ENCODE measurements at regions not wholly inside any gene's neighbourhood (a gene's known extent, or its start where the extent isn't known, plus 50 kb on each side); places are given as distances from the start of the nearest gene placed in this dataset.

GRCh38 chr7:46478046-46478445, 557.0 kb upstream of the IGFBP3 start:
- intact Hi-C loops (cut with DNase I), result no loop called here
- H3K36me3 ChIP-seq, result no peaks in the 10 kb centered on the region
- no peaks in the 10 kb centered on the region for H3K9me3 ChIP-seq
- H3K4me1 ChIP-seq (replicated peaks), result no peaks in the 10 kb centered on the region
- TF ChIP-seq POLR2A (IDR thresholded peaks at IDR 0.05) (no peak), CTCF (IDR thresholded peaks at IDR 0.05) (no peak), POLR2AphosphoS5 (IDR thresholded peaks at IDR 0.05) (no peak)
- 100% methylated on average over 1 of the region's 1 CpG for WGBS
- DNase-seq (ENCODE audit: low spot score), result no peak
- no peak overlapping the region for H3K27ac ChIP-seq
- no peak overlapping the region for H3K4me3 ChIP-seq
- H3K27me3 ChIP-seq (replicated peaks; ENCODE audit: insufficient read depth), result no peaks in the 10 kb centered on the region

- intact Hi-C loops (cut with DNase I), result no loop called here
- WGBS, result 79% methylated on average over 6 of the region's 6 CpGs
- Histone ChIP-seq H3K9me3 (no peaks in the 10 kb centered on the region), H3K36me3 (no peaks in the 10 kb centered on the region), H3K4me3 (no peak overlapping the region), H3K27ac (no peak overlapping the region), H3K27me3 (replicated peaks; ENCODE audit: insufficient read depth) (no peaks in the 10 kb centered on the region), H3K4me1 (replicated peaks) (no peaks in the 10 kb centered on the region)
- no peak for DNase-seq (ENCODE audit: low spot score)
- TF ChIP-seq CTCF (IDR thresholded peaks at IDR 0.05) (no peak), POLR2AphosphoS5 (IDR thresholded peaks at IDR 0.05) (no peak), POLR2A (IDR thresholded peaks at IDR 0.05) (no peak)
These were observed 547.8 kb upstream of the IGFBP3 start for GRCh38 chr7:46468753-46469356.

GRCh38 chr7:46463170-46463569, 542.1 kb upstream of the IGFBP3 start:
- DNase-seq (ENCODE audit: low spot score), result no peak
- TF ChIP-seq POLR2A (IDR thresholded peaks at IDR 0.05), result no peak
- no peak for TF ChIP-seq POLR2AphosphoS5 (IDR thresholded peaks at IDR 0.05)
- no peak for TF ChIP-seq CTCF (IDR thresholded peaks at IDR 0.05)
- Histone ChIP-seq H3K36me3 (no peaks in the 10 kb centered on the region), H3K27me3 (replicated peaks; ENCODE audit: insufficient read depth) (no peaks in the 10 kb centered on the region), H3K4me1 (replicated peaks) (no peaks in the 10 kb centered on the region), H3K9me3 (no peaks in the 10 kb centered on the region), H3K27ac (no peak overlapping the region), H3K4me3 (no peak overlapping the region)
- intact Hi-C loops (cut with DNase I), result no loop called here

- Histone ChIP-seq H3K27ac (no peak overlapping the region), H3K4me3 (no peak overlapping the region), H3K27me3 (replicated peaks; ENCODE audit: insufficient read depth) (no peaks in the 10 kb centered on the region), H3K36me3 (no peaks in the 10 kb centered on the region), H3K4me1 (replicated peaks) (no peaks in the 10 kb centered on the region), H3K9me3 (no peaks in the 10 kb centered on the region)
- WGBS, result 44% methylated on average over 3 of the region's 3 CpGs
- intact Hi-C loops (cut with DNase I), result no loop called here
- TF ChIP-seq POLR2A (IDR thresholded peaks at IDR 0.05), result no peak
- DNase-seq (ENCODE audit: low spot score), result no peak
These were observed 540.3 kb upstream of the IGFBP3 start for GRCh38 chr7:46461334-46461777.

GRCh38 chr7:46459942-46460341, 538.9 kb upstream of the IGFBP3 start:
- Histone ChIP-seq H3K4me1 (replicated peaks) (no peaks in the 10 kb centered on the region), H3K4me3 (no peak overlapping the region), H3K9me3 (no peaks in the 10 kb centered on the region), H3K36me3 (no peaks in the 10 kb centered on the region), H3K27ac (no peak overlapping the region), H3K27me3 (replicated peaks; ENCODE audit: insufficient read depth) (no peaks in the 10 kb centered on the region)
- intact Hi-C loops (cut with DNase I), result no loop called here
- no peak for TF ChIP-seq POLR2A (IDR thresholded peaks at IDR 0.05)
- 100% methylated on average over 1 of the region's 1 CpG for WGBS
- DNase-seq (ENCODE audit: low spot score), result no peak

GRCh38 chr7:46454816-46455215, 533.7 kb upstream of the IGFBP3 start:
- no peak for DNase-seq (ENCODE audit: low spot score)
- no peak overlapping the region for H3K27ac ChIP-seq
- intact Hi-C loops (cut with DNase I), result no loop called here
- H3K27me3 ChIP-seq (replicated peaks; ENCODE audit: insufficient read depth), result no peaks in the 10 kb centered on the region
- no peaks in the 10 kb centered on the region for H3K36me3 ChIP-seq
- H3K4me3 ChIP-seq, result no peak overlapping the region
- no peaks in the 10 kb centered on the region for H3K9me3 ChIP-seq
- no peak for TF ChIP-seq POLR2AphosphoS5 (IDR thresholded peaks at IDR 0.05)
- no peak for TF ChIP-seq POLR2A (IDR thresholded peaks at IDR 0.05)
- TF ChIP-seq CTCF (IDR thresholded peaks at IDR 0.05), result no peak
- 42% methylated on average over 2 of the region's 2 CpGs for WGBS
- H3K4me1 ChIP-seq (replicated peaks), result no peaks in the 10 kb centered on the region
